OCI-LY3 (cell line): ENCODE measurements at regions not wholly inside any gene's neighbourhood (a gene's known extent, or its start where the extent isn't known, plus 50 kb on each side); places are given as distances from the start of the nearest gene placed in this dataset.

ENCODE experiments used
- CTCF ChIP-seq: fragments of 200-600, 300-600 bp; sonication (generic); IDR thresholded peaks from 2 replicates; pipeline ENCODE4 v1.5.1; 2014; ENCODE audit warnings: antibody characterized with exemption, low read length, low read depth
- EZH2phosphoT487 ChIP-seq: fragments of 200-600 bp; shearing (Covaris generic); IDR thresholded peaks from 2 replicates; pipeline ENCODE4 v1.6.1; 2018; ENCODE audit warnings: antibody characterized with exemption, mixed run types, low read depth

- no peak for TF ChIP-seq CTCF
- TF ChIP-seq EZH2phosphoT487 = no peak
Observed at GRCh38 chr12:131199221-131199620, 245.5 kb downstream of the ADGRD1 start.
